ENCODE measurements at regions not wholly inside any gene's neighbourhood (a gene's known extent, or its start where the extent isn't known, plus 50 kb on each side); places are given as distances from the start of the nearest gene placed in this dataset.

DNA sequence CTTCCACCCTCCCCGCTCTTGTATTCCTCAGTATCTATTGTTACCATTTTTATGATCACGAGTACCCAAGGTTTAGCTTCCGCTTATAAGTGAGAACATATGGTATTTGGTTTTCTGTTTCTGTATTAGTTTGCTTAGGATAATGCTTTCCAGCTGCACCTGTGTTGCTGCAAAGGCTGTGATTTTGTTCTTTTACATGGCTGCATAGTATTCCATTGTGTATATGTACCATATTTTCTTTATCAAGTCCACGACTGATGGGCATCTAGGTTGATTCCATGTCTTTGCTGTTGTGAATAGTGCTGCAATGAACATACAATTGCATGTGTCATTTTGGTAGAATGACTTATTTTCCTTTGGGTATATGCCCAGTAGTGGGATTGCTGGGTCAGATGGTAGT, 79.7 kb upstream of the EFCAB3 start:
- TF ChIP-seq, protein P1, sequence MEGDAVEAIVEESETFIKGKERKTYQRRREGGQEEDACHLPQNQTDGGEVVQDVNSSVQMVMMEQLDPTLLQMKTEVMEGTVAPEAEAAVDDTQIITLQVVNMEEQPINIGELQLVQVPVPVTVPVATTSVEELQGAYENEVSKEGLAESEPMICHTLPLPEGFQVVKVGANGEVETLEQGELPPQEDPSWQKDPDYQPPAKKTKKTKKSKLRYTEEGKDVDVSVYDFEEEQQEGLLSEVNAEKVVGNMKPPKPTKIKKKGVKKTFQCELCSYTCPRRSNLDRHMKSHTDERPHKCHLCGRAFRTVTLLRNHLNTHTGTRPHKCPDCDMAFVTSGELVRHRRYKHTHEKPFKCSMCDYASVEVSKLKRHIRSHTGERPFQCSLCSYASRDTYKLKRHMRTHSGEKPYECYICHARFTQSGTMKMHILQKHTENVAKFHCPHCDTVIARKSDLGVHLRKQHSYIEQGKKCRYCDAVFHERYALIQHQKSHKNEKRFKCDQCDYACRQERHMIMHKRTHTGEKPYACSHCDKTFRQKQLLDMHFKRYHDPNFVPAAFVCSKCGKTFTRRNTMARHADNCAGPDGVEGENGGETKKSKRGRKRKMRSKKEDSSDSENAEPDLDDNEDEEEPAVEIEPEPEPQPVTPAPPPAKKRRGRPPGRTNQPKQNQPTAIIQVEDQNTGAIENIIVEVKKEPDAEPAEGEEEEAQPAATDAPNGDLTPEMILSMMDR (IDR thresholded peaks at IDR 0.05) = no peak
- no peak for TF ChIP-seq ZFX (IDR thresholded peaks at IDR 0.05; ENCODE audit: borderline replicate concordance)
